Adrenal gland (tissue), 9 donors: ENCODE measurements at regions not wholly inside any gene's neighbourhood (a gene's known extent, or its start where the extent isn't known, plus 50 kb on each side); places are given as distances from the start of the nearest gene placed in this dataset.

ENCODE experiments used
- DNase-seq, 7 donors: peaks; one replicate each; pipeline ENCODE4 v3.0.0-alpha.2; 2019 to 2020
- H3K27ac ChIP-seq, 5 donors: fragments of 200-600 bp; sonication (generic) in 4 of 5; 1 replicate in 3 of 5; 2 replicates in 2 of 5; pipeline versions ENCODE4 v1.5.1 to v1.8.0; 2016 to 2020; ENCODE audit warnings: mild to moderate bottlenecking in 1 of 5
- H3K27me3 ChIP-seq: fragments of 200-600 bp; 2 replicates; pipeline ENCODE4 v1.8.0; 2021
- H3K36me3 ChIP-seq, 2 donors: fragments of 200-600 bp; replicated peaks in 1 of 2; 1 replicate in 1 of 2; 2 replicates in 1 of 2; pipeline versions ENCODE4 v1.5.1 to v1.8.0; 2018 to 2022
- H3K4me1 ChIP-seq, 2 donors: fragments of 200-600 bp; replicated peaks in 1 of 2; 1 replicate in 1 of 2; 2 replicates in 1 of 2; pipeline versions ENCODE4 v1.5.1 to v1.8.0; 2018 to 2021
- H3K4me3 ChIP-seq, 4 donors: fragments of 200-600 bp; sonication (generic) in 3 of 4; one replicate each; pipeline ENCODE4 v1.5.1; 2016 to 2018
- H3K9me3 ChIP-seq, 3 donors: fragments of 200-600 bp; sonication (generic) in 1 of 3; replicated peaks in 1 of 3; 1 replicate in 2 of 3; 2 replicates in 1 of 3; pipeline versions ENCODE4 v1.5.1 to v1.8.0; 2016 to 2021
- CTCF ChIP-seq, 6 experiments: fragments of 450-650 bp in 4 of 6; fragments of 200-600 bp in 2 of 6; sonication (generic) in 1 of 6; IDR thresholded peaks; 1 replicate in 5 of 6; 2 replicates in 1 of 6; pipeline versions ENCODE4 v1.5.1 to v1.8.0; 2016 to 2021; ENCODE audit warnings: antibody characterized with exemption in 6 of 6, mild to moderate bottlenecking in 2 of 6, moderate library complexity in 1 of 6
- POLR2A ChIP-seq, 2 donors: fragments of 450-650 bp; IDR thresholded peaks; one replicate each; pipeline ENCODE4 v1.6.1; 2017; ENCODE audit warnings: antibody characterized with exemption in 2 of 2, mild to moderate bottlenecking in 2 of 2, moderate library complexity in 1 of 2
- WGBS, 4 donors: extraction: QIAGEN DNeasy Blood & Tissue Kit in 2 of 4; methylation state at CpG; one replicate each; pipeline versions ENCODE4 v1.1.5 to v1.1.7; 2013 to 2017; 5-methylcytosine and 5-hydroxymethylcytosine counted together
- intact Hi-C, 2 donors: fragments of 100-400 bp; cut with DNase I; formaldehyde crosslinking; loops; one replicate each; pipeline versions ENCODE4 v1.14.1 to v1.15.0; 2022 to 2023
- donor health status: healthy with polysubstance abuse.
- donor health status: Bipolar disorder and iron deficiency.
- donor health status: DM: yes; HTN: yes; CAD: no.
- donor health status: DM: no; HTN: no; CAD: no.
- donor health status: DM: no; HTN: no; CAD: no.

- no peak for DNase-seq
- intact Hi-C loops, result no loop called here
- H3K9me3 ChIP-seq, result no peaks in the 10 kb centered on the region
- no peak overlapping the region for H3K4me3 ChIP-seq
- H3K36me3 ChIP-seq, result no peaks in the 10 kb centered on the region
- no peak for TF ChIP-seq CTCF (IDR thresholded peaks at IDR 0.05)
- no peak for TF ChIP-seq POLR2A (IDR thresholded peaks at IDR 0.05)
- H3K4me1 ChIP-seq, result no peaks in the 10 kb centered on the region
- no peak overlapping the region for H3K27ac ChIP-seq
- no peaks in the 10 kb centered on the region for H3K27me3 ChIP-seq
Observed at GRCh38 chr10:83310688-83311087, 828.6 kb upstream of the GHITM start.

- H3K9me3 ChIP-seq, result no peaks in the 10 kb centered on the region
- WGBS, 4 donors, result 82 to 89% (median 87%) methylated on average over 3 of the region's 3 CpGs
- H3K27ac ChIP-seq, result no peak overlapping the region
- no peak overlapping the region for H3K4me3 ChIP-seq
- no peaks in the 10 kb centered on the region for H3K4me1 ChIP-seq
- H3K36me3 ChIP-seq, result no peaks in the 10 kb centered on the region
- no peak for DNase-seq
- no peaks in the 10 kb centered on the region for H3K27me3 ChIP-seq
- intact Hi-C loops, result no loop called here
- no peak for TF ChIP-seq POLR2A (IDR thresholded peaks at IDR 0.05)
- no peak for TF ChIP-seq CTCF (IDR thresholded peaks at IDR 0.05)
Observed at GRCh38 chr10:83312570-83312969, 826.7 kb upstream of the GHITM start.

DNA sequence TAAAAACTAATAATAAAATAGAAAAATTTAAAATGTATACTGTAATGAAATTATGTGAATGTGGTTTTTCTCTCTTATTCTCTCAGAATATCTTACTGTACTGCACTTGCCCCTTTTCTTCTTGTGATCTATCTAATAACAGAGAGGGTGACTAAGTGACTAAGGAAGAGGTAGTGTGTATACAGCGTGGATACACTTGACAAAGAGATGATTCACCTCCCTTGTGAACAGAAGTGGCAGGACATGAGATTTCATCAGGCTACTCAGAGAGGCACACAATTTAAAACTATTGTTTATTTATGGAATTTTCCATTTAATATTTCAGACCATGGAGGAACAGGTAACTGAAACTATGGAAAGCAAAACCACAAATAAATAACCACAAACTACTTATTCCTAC, 806.6 kb upstream of the GHITM start:
- no peak overlapping the region for H3K27ac ChIP-seq
- TF ChIP-seq CTCF (IDR thresholded peaks at IDR 0.05) (no peak), POLR2A (IDR thresholded peaks at IDR 0.05) (no peak)
- no peak for DNase-seq
- no peaks in the 10 kb centered on the region for H3K27me3 ChIP-seq
- H3K4me3 ChIP-seq, result no peak overlapping the region
- no peaks in the 10 kb centered on the region for H3K36me3 ChIP-seq
- 54 to 69% (median 60%) methylated on average over 1 of the region's 1 CpG for WGBS, 4 donors
- no peaks in the 10 kb centered on the region for H3K4me1 ChIP-seq
- intact Hi-C loops, result no loop called here
- H3K9me3 ChIP-seq, result no peaks in the 10 kb centered on the region

- Histone ChIP-seq H3K36me3 (no peaks in the 10 kb centered on the region), H3K27ac (no peak overlapping the region), H3K4me3 (no peak overlapping the region), H3K4me1 (no peaks in the 10 kb centered on the region), H3K27me3 (no peaks in the 10 kb centered on the region), H3K9me3 (no peaks in the 10 kb centered on the region)
- intact Hi-C loops, result no loop called here
- DNase-seq, result no peak
- TF ChIP-seq CTCF (IDR thresholded peaks at IDR 0.05) (no peak), POLR2A (IDR thresholded peaks at IDR 0.05) (no peak)
Observed at GRCh38 chr10:83333566-83333965, 805.7 kb upstream of the GHITM start.
